Adrenal gland (tissue), 9 donors: ENCODE measurements at regions not wholly inside any gene's neighbourhood (a gene's known extent, or its start where the extent isn't known, plus 50 kb on each side); places are given as distances from the start of the nearest gene placed in this dataset.

Source experiments
- DNase-seq, 7 donors: peaks; one replicate each; pipeline ENCODE4 v3.0.0-alpha.2; 2019 to 2020
- H3K27ac ChIP-seq, 5 donors: fragments of 200-600 bp; sonication (generic) in 4 of 5; 1 replicate in 3 of 5; 2 replicates in 2 of 5; pipeline versions ENCODE4 v1.5.1 to v1.8.0; 2016 to 2020; ENCODE audit warnings: mild to moderate bottlenecking in 1 of 5
- H3K27me3 ChIP-seq: fragments of 200-600 bp; 2 replicates; pipeline ENCODE4 v1.8.0; 2021
- H3K36me3 ChIP-seq, 2 donors: fragments of 200-600 bp; replicated peaks in 1 of 2; 1 replicate in 1 of 2; 2 replicates in 1 of 2; pipeline versions ENCODE4 v1.5.1 to v1.8.0; 2018 to 2022
- H3K4me1 ChIP-seq, 2 donors: fragments of 200-600 bp; replicated peaks in 1 of 2; 1 replicate in 1 of 2; 2 replicates in 1 of 2; pipeline versions ENCODE4 v1.5.1 to v1.8.0; 2018 to 2021
- H3K4me3 ChIP-seq, 4 donors: fragments of 200-600 bp; sonication (generic) in 3 of 4; one replicate each; pipeline ENCODE4 v1.5.1; 2016 to 2018
- H3K9me3 ChIP-seq, 3 donors: fragments of 200-600 bp; sonication (generic) in 1 of 3; replicated peaks in 1 of 3; 1 replicate in 2 of 3; 2 replicates in 1 of 3; pipeline versions ENCODE4 v1.5.1 to v1.8.0; 2016 to 2021
- CTCF ChIP-seq, 6 experiments: fragments of 450-650 bp in 4 of 6; fragments of 200-600 bp in 2 of 6; sonication (generic) in 1 of 6; IDR thresholded peaks; 1 replicate in 5 of 6; 2 replicates in 1 of 6; pipeline versions ENCODE4 v1.5.1 to v1.8.0; 2016 to 2021; ENCODE audit warnings: antibody characterized with exemption in 6 of 6, mild to moderate bottlenecking in 2 of 6, moderate library complexity in 1 of 6
- POLR2A ChIP-seq, 2 donors: fragments of 450-650 bp; IDR thresholded peaks; one replicate each; pipeline ENCODE4 v1.6.1; 2017; ENCODE audit warnings: antibody characterized with exemption in 2 of 2, mild to moderate bottlenecking in 2 of 2, moderate library complexity in 1 of 2
- WGBS, 4 donors: extraction: QIAGEN DNeasy Blood & Tissue Kit in 2 of 4; methylation state at CpG; one replicate each; pipeline versions ENCODE4 v1.1.5 to v1.1.7; 2013 to 2017; 5-methylcytosine and 5-hydroxymethylcytosine counted together
- intact Hi-C, 2 donors: fragments of 100-400 bp; cut with DNase I; formaldehyde crosslinking; loops; one replicate each; pipeline versions ENCODE4 v1.14.1 to v1.15.0; 2022 to 2023
- donor health status: healthy with polysubstance abuse.
- donor health status: Bipolar disorder and iron deficiency.
- donor health status: DM: yes; HTN: yes; CAD: no.
- donor health status: DM: no; HTN: no; CAD: no.
- donor health status: DM: no; HTN: no; CAD: no.

- WGBS, 4 donors = 11 to 40% (median 12%) methylated on average over 5 to 11 of the region's 11 CpGs
- peak in 6 of 7 donors; percentile 58 to 78 (median 68) for DNase-seq
- peaks cover 23 to 45% of the 10 kb centered on the region in 2 donors for H3K4me1 ChIP-seq
These were observed 53.1 kb upstream of the ULK4 start for GRCh38 chr3:42014921-42015533.

GRCh38 chr3:42014458-42014920 lies 52.6 kb upstream of the ULK4 start:
- H3K9me3 ChIP-seq = no peaks in the 10 kb centered on the region
- H3K36me3 ChIP-seq = no peaks in the 10 kb centered on the region
- no peaks in the 10 kb centered on the region for H3K27me3 ChIP-seq
- DNase-seq = peak in 3 of 7 donors; percentile 24 to 33 (median 29)
- 1 to 2% (median 1%) methylated on average over 12 of the region's 12 CpGs for WGBS, 4 donors
- intact Hi-C loops = loop anchor here (5.0 to 10.0 kb wide), 3 partner anchors 47 to 88 kb away; partner anchors contain the start of gene TRAK1 (in 1 of the 2)
- peaks cover 18 to 40% of the 10 kb centered on the region in 2 donors for H3K4me1 ChIP-seq
- TF ChIP-seq POLR2A (IDR thresholded peaks at IDR 0.05) = no peak
- TF ChIP-seq CTCF (IDR thresholded peaks at IDR 0.05) = no peak
- peak overlapping the region in 4 of 5 donors; percentile 17 to 94 (median 67) for H3K27ac ChIP-seq
- peak overlapping the region; percentile 10 to 98 (median 76) for H3K4me3 ChIP-seq

More at GRCh38 chr3:42014921-42015533, 53.1 kb upstream of the ULK4 start:
- peak overlapping the region in 2 of 4 donors; percentile 84 to 98 for H3K4me3 ChIP-seq
- H3K9me3 ChIP-seq = no peaks in the 10 kb centered on the region
- H3K27ac ChIP-seq = peak overlapping the region in 4 of 5 donors; percentile 17 to 77 (median 67)
- no peaks in the 10 kb centered on the region for H3K36me3 ChIP-seq
- H3K27me3 ChIP-seq = no peaks in the 10 kb centered on the region
- intact Hi-C loops = loop anchor here (5.0 to 10.0 kb wide), 3 partner anchors 48 to 87 kb away; partner anchors contain the start of gene TRAK1 (in 1 of the 2)
- peak in 1 of 2 donors; percentile 51 for TF ChIP-seq POLR2A (IDR thresholded peaks at IDR 0.05)
- TF ChIP-seq CTCF (IDR thresholded peaks at IDR 0.05) = no peak

- WGBS, 4 donors = 0% methylated on average over 2 to 103 of the region's 103 CpGs; no CpG with 5 or more reads in 1 of the 4 donors
- peak; percentile 39 to 68 (median 41) for DNase-seq
- intact Hi-C loops = loop anchor here (5.0 to 10.0 kb wide), 3 partner anchors 47 to 88 kb away; partner anchors contain the start of gene TRAK1 (in 1 of the 2)
- no peaks in the 10 kb centered on the region for H3K9me3 ChIP-seq
- peak overlapping the region in 3 of 5 donors; percentile 58 to 94 (median 76) for H3K27ac ChIP-seq
- H3K36me3 ChIP-seq = no peaks in the 10 kb centered on the region
- H3K4me1 ChIP-seq = peaks cover 12 to 34% of the 10 kb centered on the region in 2 donors
- TF ChIP-seq POLR2A (IDR thresholded peaks at IDR 0.05) (no peak), CTCF (IDR thresholded peaks at IDR 0.05) (peak in 1 of 6 experiments; percentile 13)
- peak overlapping the region; percentile 10 to 98 (median 76) for H3K4me3 ChIP-seq
- H3K27me3 ChIP-seq = no peaks in the 10 kb centered on the region
These were observed 52.0 kb upstream of the ULK4 start for GRCh38 chr3:42013691-42014457.
